HG03442 (cell line): ENCODE measurements at regions not wholly inside any gene's neighbourhood (a gene's known extent, or its start where the extent isn't known, plus 50 kb on each side); places are given as distances from the start of the nearest gene placed in this dataset.
"Not testable (repeated sequence)": the region's sequence is repeated elsewhere in the genome, so short reads cannot be mapped to it uniquely, and the experiment has no call there.

ENCODE experiments used
- ATAC-seq: cut with Tn5 transposase; IDR thresholded peaks from one replicate; pipeline ENCODE4 v1.9.1; 2021; ENCODE audit warnings: mild to moderate bottlenecking, moderate library complexity; ENCODE audit not compliant: unreplicated experiment

DNA sequence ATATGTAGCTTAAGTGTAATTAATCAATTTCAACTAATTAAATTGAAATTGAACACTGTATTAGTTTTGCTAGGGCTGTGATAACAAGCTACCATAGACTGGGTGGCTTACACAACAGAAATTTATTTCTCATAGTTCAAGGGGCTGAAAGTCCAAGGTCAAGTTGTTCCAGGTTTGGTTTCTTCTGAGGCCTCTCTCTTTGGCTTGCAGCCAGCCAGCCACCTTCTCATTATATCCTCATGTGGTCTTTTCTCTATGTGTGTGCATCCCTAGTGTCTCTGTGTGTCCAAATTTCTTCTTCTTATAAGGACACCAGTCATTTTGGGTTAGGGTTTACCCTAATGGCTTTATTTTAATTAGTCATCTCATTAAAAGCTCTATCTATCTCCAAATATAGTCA is 611.7 kb downstream of the UTRN start:
- ATAC-seq, result no peak

DNA sequence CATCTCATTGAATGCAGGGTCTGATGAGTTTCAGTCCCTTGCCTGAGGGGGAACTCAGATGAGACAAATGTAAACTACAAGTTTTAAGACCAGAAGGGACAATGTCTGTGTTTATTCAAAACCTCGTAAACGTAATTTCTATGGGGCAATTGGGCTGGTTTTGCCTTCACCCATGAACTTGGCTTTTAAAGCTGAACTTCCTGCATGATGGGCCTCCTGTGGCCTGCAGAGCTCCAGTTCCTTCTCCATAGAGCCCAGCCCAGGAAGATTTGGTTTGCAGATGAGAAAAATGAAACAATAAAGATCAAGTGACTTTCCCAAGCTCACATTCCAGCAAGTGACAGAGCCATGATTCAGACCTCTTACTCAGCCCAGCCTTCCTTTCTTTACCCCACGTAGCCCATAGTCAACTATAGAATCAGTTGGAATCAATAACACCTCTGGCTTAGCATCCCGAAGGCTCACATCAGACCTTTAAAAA is 612.3 kb downstream of the UTRN start:
- no peak for ATAC-seq

DNA sequence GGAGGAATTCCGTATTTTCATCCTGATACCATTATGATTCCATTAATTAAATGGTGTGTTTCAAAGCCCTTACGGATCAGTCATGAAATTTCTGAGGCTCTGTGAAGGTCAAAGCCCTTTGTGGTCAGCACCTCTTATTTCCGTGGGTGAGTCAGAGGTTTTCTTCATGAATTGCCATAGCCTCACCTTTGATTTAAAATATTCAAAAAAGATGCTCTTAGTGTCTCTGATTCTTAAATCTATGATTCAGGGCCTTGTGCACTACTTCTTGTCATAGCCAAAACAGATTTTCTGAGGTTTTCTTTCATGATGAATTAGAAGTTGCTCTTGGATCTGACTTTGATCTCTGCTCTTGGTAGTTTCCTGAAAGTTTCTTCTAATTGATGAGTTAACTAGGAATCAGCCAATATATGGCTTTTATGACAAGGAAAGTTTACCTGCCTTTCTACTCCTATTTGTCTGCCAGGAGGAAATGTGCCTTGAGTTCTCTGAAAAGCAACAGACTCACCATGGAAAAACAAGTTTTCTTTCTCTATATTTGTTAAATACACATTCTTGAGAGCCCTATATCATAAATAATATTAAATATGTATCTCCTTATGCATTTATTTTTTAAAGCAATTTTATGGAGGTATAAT is 613.0 kb downstream of the UTRN start:
- ATAC-seq, result no peak

DNA sequence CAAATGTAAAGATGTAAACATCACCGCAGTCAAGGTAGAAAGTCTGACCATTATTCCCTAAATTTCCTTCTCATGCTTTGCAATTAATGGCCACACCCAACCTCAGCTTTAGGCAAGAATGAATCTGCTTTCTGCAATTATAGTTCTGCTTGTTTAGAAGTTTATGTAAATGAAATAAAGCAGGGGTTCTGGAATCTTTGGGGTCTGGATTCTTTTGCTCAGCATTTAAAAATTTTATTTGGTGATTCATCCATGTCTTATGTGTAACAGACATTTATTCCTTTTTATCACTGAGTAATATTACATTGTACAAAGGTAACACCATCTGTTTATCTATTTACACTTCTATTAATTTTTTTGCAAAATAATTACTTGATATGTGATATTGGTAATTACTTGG is 613.6 kb downstream of the UTRN start:
- ATAC-seq, result no peak

DNA sequence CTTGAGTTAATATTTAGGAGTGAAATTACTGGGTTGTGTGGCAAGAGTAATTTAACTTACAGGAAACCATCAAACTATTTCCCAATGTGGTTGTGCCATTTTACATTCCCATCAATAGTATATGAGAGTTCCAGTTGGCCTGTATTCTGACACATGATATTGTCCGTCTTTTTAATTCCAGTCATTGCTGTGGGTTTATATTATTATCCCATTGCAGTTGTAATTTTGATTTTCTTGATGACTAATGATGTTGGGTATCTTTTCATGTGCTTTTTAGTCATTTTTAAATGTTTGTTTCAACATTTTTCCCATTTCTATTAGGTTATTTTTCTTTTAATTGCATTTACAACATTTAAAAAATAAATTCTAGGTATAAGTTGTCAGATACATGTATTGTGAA is 614.0 kb downstream of the UTRN start:
- ATAC-seq, result no peak

DNA sequence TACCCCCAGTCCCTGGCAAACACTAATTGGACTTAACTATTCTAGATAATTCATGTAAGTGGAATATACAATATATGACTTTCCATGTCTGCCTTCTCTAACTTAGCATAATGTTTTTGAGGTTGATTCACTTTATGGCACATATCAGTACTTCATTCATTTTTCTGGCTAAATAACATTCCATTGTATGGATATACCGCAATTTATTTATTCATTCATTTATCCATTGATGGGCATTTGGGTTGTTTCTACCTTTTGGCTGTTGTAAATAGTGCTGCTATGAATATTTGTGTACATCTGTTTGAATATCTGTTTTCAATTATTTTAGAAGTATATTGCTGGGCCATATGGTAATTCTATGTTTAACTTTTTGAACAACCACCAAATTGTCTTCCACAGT is 616.3 kb downstream of the UTRN start:
- ATAC-seq, result no peak

DNA sequence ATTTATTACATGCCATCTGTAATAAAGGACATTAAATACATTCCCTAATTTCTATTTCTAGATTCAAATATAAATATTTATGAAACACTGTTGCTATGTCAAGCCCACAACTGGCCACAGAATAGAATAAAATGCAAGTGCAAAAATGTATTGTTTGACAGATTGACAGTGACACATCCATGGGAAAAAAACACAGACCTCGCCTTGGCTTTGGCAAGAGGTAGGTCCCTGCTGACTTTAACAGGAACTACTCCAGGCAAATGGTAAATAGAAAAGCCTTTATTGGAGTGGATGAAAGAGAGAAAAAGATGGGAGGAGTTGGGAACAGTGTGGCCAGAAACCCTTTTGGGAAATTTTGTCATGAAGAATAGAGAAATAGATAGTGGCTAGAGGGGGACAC is 622.9 kb downstream of the UTRN start:
- no peak for ATAC-seq

DNA sequence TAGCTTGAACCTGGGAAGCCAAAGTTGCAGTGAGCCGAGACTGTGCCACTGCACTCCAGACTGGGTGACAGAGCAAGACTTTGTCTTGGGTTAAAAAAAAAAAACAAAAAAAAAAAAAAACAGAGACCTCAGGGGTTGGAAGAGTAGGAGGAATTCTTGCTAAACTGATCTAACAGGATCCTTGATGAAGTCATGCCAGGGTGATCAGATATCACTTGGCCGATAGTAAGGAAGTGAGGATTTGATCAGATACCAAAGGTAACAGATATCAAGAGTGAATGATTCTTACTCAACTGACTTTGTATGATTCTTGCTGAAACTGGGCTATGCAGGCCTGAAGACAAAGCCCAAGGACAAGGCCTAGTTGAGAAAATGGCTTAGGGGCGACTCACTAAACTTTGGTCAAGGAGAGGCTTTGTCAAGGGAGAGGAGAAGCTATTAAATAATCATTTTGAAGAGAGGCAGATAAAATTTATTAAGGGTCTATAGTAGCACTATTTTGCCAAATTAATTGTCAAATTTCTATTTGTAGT is 624.7 kb downstream of the UTRN start:
- ATAC-seq, result no peak

DNA sequence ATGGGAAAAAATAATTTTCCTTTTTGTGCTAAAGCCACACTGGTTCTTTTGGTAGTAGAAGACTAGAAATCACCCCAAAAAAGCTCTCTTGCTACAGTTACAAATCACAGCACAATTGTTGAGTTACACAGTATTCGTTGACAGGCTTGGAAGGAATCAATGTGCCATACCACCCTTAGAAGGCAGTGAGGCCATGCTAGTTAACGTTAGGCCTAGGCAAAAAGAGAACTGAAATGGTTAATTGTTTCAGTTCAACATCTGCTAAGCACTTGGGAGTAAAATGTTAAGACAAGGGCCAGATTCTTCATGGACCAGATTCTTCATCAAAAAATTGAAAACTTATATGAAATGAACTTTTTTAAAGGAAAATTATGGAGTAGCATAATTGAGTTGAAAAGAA is 626.2 kb downstream of the UTRN start:
- ATAC-seq, result no peak

DNA sequence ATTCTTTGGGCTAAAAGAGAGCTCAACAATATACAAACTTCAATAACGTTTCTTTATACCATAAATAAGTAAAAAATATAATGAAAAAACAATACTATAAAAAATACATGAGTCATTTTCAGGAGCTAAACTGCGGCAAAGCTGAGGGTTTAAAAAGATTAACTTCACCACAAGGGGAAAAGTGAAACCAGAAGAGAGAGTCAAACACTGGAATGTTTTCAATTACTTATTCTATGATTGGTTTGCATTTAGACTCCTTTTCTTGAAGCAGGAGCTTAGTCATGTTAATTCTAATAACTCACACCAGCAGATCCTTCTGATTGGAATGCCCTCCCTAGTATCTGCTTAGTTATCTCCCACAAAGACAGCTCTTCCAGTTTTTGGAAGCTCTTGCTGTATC is 627.3 kb downstream of the UTRN start:
- no peak for ATAC-seq

DNA sequence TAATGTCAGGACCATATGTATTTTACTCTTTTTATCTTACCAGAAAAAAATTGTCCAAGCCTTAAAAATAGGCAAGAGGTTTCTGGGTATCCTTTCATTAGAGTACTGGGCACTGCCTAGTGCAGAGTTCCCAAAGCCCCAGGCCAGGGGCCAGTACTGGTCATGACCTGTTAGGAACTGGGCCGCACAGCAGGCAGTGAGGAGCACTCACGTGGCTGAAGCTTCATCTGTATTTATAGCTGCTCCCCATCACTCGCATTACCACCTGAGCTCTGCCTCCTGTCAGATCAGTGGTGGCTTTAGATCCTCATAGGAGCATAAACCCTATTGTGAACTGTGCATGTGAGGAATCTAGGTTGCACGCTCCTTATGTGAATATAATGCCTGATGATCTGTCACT is 632.9 kb downstream of the UTRN start:
- ATAC-seq, result no peak

DNA sequence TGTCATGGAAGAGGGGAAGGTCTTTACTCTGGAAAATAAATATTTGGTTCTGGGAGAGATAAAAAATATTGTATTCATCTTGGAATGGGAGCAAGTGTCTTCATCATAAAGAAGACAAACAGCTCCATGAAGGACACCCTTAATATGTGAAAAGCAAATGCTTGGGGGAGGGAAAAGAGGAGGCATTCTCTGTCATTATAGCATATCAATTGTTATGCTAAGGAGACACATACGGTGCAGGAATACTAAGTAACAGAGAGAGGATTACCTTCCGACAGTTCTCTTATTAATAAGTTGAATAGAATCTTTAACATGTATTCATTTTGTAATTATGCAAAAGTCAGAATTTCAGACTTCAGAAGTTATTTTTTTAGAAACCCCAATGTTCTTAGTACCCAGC is 634.4 kb downstream of the UTRN start:
- no peak for ATAC-seq

DNA sequence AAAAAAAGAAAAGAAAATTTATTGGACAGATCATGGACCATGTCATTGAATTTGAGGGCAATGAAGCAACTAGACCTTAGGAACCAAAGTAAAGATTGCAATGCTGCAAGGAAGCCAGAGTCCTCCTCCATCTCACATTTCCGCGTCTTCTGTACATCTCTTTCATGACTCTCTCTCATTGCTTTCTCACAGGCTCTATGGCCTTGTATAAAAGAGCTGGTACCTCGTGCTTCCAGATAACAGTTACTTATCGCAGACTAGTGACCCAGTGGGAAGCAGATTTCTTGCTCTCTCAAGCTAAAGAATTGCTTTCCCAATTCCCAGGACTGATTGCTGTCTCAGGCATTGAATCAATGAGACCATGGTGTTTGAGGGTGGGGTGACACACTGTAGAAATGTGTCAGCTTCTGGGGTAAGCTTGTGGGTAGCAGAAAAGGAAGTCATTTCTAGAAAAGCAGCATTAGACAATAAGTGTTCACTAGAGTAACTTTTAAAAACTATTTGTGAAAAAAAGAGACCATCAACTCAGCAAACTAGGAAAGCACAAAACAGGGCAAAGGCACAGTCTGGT is 635.3 kb downstream of the UTRN start:
- ATAC-seq, result no peak

DNA sequence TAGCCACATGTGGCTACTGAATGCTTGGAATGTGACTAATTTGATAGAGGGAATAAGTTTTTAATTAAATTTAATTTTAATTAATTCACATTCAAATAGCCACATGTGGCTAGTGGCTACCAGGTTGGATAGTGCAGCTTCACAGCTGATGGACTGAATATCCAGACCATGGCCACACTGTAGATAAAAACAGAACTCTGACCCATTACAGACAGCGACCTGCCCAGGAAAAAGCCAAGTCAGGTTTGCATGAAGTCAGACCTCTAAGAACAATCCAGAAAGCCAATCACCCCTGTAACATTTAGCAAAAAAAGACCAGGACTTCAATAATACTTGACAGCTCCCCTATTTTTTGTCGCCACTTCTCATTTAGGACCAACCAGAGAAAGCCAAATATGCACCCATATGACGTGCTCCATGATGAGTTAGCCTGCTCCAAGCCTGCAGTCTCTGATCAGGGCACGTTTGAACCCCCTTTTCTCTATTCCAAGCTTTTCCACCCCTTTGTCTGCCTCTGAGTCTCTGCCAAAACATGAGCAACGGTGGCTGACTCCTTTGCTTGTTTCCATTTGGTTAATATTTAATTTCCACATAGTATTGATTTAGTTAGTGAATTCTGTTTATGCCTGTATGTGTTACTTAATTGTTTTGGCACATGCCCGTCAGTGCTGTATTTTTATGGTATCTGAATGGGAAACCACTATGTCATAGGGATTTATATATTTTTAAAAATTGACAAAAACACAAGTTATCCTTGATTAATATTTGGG is 636.3 kb downstream of the UTRN start:
- ATAC-seq, result no peak

DNA sequence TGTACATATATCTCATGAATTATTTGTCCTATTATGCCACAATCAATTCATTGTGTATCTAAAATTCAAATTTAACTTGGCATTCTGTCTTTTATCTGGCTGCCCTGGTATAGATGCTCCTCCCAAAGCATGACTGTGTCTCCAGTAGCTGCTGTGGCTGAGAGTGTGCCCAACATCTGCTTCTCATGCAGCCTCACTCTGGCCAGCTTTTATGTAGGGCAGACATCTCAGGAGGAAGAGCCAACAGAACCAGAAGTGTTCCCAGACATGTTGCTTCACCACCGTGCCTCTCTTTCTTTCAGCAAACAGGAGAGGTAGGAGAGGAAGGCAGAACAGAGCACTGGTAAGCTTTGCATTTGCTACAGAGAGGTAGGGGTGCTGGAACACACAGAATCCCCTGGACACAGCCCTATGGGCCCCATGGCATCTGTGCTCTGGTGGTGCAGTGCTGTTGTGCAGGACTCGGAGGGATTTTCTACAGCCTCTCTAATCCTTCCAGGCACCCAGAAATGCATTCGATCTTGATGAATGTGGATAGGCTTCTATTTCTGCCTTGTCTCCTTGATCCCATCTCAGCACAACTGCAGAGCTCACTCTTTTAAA is 637.1 kb downstream of the UTRN start:
- ATAC-seq, result no peak

DNA sequence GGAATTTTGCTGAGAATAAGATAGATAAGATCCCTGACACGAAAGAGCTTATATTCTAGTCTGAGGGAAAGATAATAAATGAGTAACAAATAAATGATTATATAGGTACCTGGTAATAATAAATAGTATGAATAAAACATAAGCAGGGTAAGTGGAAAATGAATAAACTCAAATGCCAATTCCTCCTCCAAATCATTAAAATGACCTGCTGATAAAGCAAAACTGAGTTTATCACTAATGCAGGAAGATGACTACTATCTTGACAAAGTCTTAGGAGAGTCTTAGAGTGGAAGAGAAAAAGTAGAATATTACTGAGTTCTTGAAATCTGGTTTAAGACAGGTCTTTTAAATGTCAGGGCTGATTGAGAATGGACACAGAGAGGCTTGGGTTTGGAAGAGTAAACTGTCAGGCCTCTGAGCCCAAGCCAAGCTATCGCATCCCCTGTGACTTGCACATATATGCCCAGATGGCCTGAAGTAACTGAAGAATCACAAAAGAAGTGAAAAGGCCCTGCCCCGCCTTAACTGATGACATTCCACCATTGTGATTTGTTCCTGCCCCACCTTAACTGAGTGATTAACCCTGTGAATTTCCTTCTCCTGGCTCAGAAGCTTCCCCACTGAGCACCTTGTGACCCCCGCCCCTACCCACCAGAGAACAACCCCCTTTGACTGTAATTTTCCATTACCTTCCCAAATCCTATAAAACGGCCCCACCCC is 637.8 kb downstream of the UTRN start:
- not testable (repeated sequence) for ATAC-seq

DNA sequence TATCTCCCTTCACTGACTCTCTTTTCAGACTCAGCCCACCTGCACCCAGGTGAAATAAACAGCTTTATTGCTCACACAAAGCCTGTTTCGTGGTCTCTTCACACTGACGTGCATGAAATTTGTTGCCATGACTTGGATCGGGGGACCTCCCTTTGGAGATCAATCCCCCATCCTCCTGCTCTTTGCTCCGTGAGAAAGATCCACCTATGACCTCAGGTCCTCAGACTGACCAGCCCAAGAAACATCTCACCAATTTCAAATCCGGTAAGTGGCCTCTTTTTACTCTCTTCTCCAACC is 638.3 kb downstream of the UTRN start:
- ATAC-seq, result not testable (repeated sequence)

DNA sequence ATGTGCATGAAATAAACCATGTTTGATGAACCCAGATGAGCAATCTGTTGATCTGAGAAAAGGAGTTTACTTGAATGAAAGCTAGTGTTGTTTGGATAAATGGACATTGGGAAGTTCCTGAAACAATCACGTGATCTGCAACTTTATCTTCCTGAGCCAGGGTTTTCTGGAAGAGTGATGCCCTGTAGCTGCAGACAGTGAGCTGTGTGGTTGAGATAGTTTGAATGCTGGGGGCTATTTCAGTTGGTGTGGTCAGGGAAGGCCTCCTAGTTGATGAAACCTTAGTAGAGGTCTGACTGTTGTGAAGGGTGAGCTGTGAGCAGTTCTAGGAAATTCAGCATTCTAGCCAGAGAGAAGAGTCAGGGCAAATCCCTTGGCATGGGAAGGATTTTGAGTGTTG is 643.7 kb downstream of the UTRN start:
- no peak for ATAC-seq

DNA sequence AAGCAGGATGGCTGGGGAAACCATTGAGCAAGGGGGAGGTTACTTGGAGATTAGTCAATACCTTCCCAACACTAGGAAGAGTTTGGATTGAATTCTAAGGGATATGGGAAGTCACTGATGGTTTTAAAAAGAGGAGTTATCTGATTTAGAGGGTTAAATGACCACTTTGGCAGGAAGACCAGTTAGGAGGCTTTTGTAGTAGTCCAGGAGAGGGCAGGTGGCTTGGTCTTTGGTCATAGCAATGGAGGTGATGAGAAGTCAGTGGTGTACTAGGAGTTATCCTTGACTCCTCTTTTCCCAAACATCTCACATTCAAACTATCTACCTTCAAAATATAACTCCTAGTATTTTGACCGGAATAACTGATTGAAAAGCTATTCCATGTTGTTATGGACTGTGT is 644.1 kb downstream of the UTRN start:
- no peak for ATAC-seq

DNA sequence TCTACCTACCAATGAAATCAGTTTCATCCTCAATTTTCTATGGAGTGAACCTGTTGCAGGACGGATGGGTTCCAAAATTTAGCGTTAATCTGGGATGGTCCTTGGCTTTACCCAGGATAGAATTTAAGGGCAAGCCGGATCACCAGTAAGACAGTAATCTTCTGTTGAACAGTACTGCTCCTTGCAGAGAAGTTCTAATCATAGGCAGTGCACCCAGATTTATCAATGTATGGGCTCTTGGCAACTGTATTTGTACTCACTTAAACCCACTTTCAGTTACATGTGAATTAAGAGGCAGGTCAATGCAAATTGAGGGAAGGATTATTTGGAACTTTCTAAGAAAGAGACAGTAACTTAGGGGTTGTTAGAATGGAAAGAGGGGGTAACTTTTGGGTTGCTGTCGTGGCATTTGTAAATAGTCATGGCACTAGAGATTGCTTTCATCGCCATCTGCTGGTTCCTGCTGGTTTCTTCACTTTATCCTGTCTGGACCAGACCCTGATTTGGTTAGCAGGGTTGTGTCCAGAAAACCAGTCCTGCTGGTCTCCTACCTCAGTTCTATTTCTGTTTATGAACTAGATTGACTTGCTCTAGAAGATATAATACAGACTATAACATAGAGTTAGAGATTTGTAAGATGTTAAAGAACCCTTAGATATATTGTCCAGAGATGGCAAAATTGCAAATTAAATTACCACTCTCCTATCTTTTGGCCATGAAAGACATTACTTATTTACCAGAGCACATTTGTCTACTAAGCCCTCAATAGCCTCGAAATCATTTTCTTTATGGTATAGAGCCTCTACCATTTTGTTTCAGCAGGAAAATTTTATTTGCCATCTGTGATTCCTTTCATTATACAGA is 646.3 kb downstream of the UTRN start:
- peak; percentile 69 for ATAC-seq
